ENCODE measurements at regions not wholly inside any gene's neighbourhood (a gene's known extent, or its start where the extent isn't known, plus 50 kb on each side); places are given as distances from the start of the nearest gene placed in this dataset.
"Not testable (repeated sequence)": the region's sequence is repeated elsewhere in the genome, so short reads cannot be mapped to it uniquely, and the experiment has no call there.

- DNase-seq, result peak; percentile 93
Measured at GRCh38 chr17:22310717-22311686, 618.7 kb downstream of the KCNJ18 start.

- DNase-seq, result not testable (repeated sequence)
Measured at GRCh38 chr17:22321001-22321400, 628.7 kb downstream of the KCNJ18 start.

- DNase-seq, result not testable (repeated sequence)
Measured at GRCh38 chr17:22322893-22323550, 630.7 kb downstream of the KCNJ18 start.

- DNase-seq, result peak; percentile 40
Measured at GRCh38 chr17:22337467-22337866, 645.1 kb downstream of the KCNJ18 start.

GRCh38 chr17:22356603-22357002, 664.3 kb downstream of the KCNJ18 start:
- not testable (repeated sequence) for DNase-seq

- DNase-seq, result not testable (repeated sequence)
Measured at GRCh38 chr17:22370988-22371387, 678.7 kb downstream of the KCNJ18 start.

- DNase-seq, result no peak
Measured at GRCh38 chr17:22373911-22374310, 681.6 kb downstream of the KCNJ18 start.

GRCh38 chr17:22374741-22375140, 682.4 kb downstream of the KCNJ18 start:
- DNase-seq, result no peak

- not testable (repeated sequence) for DNase-seq
Measured at GRCh38 chr17:22376747-22377146, 684.4 kb downstream of the KCNJ18 start.

GRCh38 chr17:22378748-22379147, 686.4 kb downstream of the KCNJ18 start:
- DNase-seq, result not testable (repeated sequence)

GRCh38 chr17:22381589-22381988, 689.3 kb downstream of the KCNJ18 start:
- not testable (repeated sequence) for DNase-seq

- DNase-seq, result not testable (repeated sequence)
Measured at GRCh38 chr17:22383772-22384460, 691.6 kb downstream of the KCNJ18 start.

GRCh38 chr17:22384461-22384800, 692.1 kb downstream of the KCNJ18 start:
- DNase-seq, result not testable (repeated sequence)

GRCh38 chr17:22398446-22398845, 706.1 kb downstream of the KCNJ18 start:
- DNase-seq, result not testable (repeated sequence)

- not testable (repeated sequence) for DNase-seq
Measured at GRCh38 chr17:22399037-22399436, 706.7 kb downstream of the KCNJ18 start.

GRCh38 chr17:22405080-22405479, 712.8 kb downstream of the KCNJ18 start:
- not testable (repeated sequence) for DNase-seq

GRCh38 chr17:22409160-22409751, 716.9 kb downstream of the KCNJ18 start:
- peak; percentile 44 for DNase-seq

- DNase-seq, result no peak
Measured at GRCh38 chr17:22410136-22410535, 717.8 kb downstream of the KCNJ18 start.

- DNase-seq, result no peak
Measured at GRCh38 chr17:22411185-22411784, 719.0 kb downstream of the KCNJ18 start.

- DNase-seq, result peak; percentile 76
Measured at GRCh38 chr17:22435231-22435974, 743.1 kb downstream of the KCNJ18 start.

GRCh38 chr17:22441776-22442175, 749.5 kb downstream of the KCNJ18 start:
- DNase-seq, result no peak

GRCh38 chr17:22443061-22443460, 750.7 kb downstream of the KCNJ18 start:
- DNase-seq, result no peak
